Right ventricle myocardium inferior (tissue), 1 donor: ENCODE measurements at regions not wholly inside any gene's neighbourhood (a gene's known extent, or its start where the extent isn't known, plus 50 kb on each side); places are given as distances from the start of the nearest gene placed in this dataset.
"Not testable (repeated sequence)": the region's sequence is repeated elsewhere in the genome, so short reads cannot be mapped to it uniquely, and the experiment has no call there.

ENCODE experiments used
- ATAC-seq: fragments of 200-7000 bp; cut with Tn5 transposase; one replicate; pipeline ENCODE4 v1.9.1; 2020; ENCODE audit warnings: mild to moderate bottlenecking, moderate library complexity
- DNase-seq: peaks from one replicate; pipeline ENCODE4 v3.0.0; 2021; ENCODE audit errors: missing footprints
- intact Hi-C: fragments of 100-400 bp; cut with DNase I; formaldehyde crosslinking; loops from one replicate; pipeline ENCODE4 v1.11.0; 2022
- donor health status: DM: no; HTN: yes; CAD: no; lungs with severe emphysema.

GRCh38 chr15:38758043-38758442, 193.4 kb upstream of the RASGRP1 start:
- intact Hi-C loops, result no loop called here
- ATAC-seq, result no peak
- DNase-seq, result no peak

GRCh38 chr15:38761681-38762080, 197.1 kb upstream of the RASGRP1 start:
- intact Hi-C loops, result no loop called here
- ATAC-seq, result no peak
- no peak for DNase-seq

- intact Hi-C loops, result no loop called here
- DNase-seq (no peak), ATAC-seq (no peak)
These were observed 204.4 kb upstream of the RASGRP1 start for GRCh38 chr15:38768970-38769369.

GRCh38 chr15:38769492-38769891, 204.9 kb upstream of the RASGRP1 start:
- DNase-seq (no peak), ATAC-seq (no peak)
- intact Hi-C loops, result no loop called here

GRCh38 chr15:38774076-38774475, 209.5 kb upstream of the RASGRP1 start:
- DNase-seq, ATAC-seq, intact Hi-C loops: not testable (repeated sequence)

GRCh38 chr15:38781196-38781595, 216.6 kb upstream of the RASGRP1 start:
- intact Hi-C loops, result no loop called here

GRCh38 chr15:38782156-38782555, 217.5 kb upstream of the RASGRP1 start:
- DNase-seq (no peak), ATAC-seq (no peak)
- intact Hi-C loops, result no loop called here

More at GRCh38 chr15:38781196-38781595, 216.6 kb upstream of the RASGRP1 start:
- no peak for ATAC-seq
- no peak for DNase-seq

- DNase-seq (no peak), ATAC-seq (no peak)
- intact Hi-C loops, result no loop called here
These were observed 224.3 kb upstream of the RASGRP1 start for GRCh38 chr15:38788918-38789317.

- no peak for ATAC-seq
- no peak for DNase-seq
- intact Hi-C loops, result no loop called here
These were observed 225.0 kb upstream of the RASGRP1 start for GRCh38 chr15:38789566-38789965.

- ATAC-seq (no peak), DNase-seq (no peak)
- intact Hi-C loops, result no loop called here
These were observed 228.7 kb upstream of the RASGRP1 start for GRCh38 chr15:38793206-38793810.

- DNase-seq, result no peak
- intact Hi-C loops, result no loop called here
- no peak for ATAC-seq
These were observed 231.0 kb upstream of the RASGRP1 start for GRCh38 chr15:38795471-38796245.

GRCh38 chr15:38796589-38796988, 232.0 kb upstream of the RASGRP1 start:
- DNase-seq (no peak), ATAC-seq (no peak)
- intact Hi-C loops, result no loop called here

- DNase-seq, intact Hi-C loops, ATAC-seq: not testable (repeated sequence)
These were observed 232.9 kb upstream of the RASGRP1 start for GRCh38 chr15:38797506-38797905.

- ATAC-seq, DNase-seq, intact Hi-C loops: not testable (repeated sequence)
These were observed 234.6 kb upstream of the RASGRP1 start for GRCh38 chr15:38799202-38799601.

- DNase-seq (no peak), ATAC-seq (no peak)
- intact Hi-C loops, result loop anchor here (10.0 kb wide), 2 partner anchors 215 to 345 kb away; no protein-coding TSS in a partner anchor
These were observed 245.0 kb upstream of the RASGRP1 start for GRCh38 chr15:38809621-38810020.

GRCh38 chr15:38810686-38811085, 246.1 kb upstream of the RASGRP1 start:
- ATAC-seq (no peak), DNase-seq (no peak)

GRCh38 chr15:38814254-38814653, 249.6 kb upstream of the RASGRP1 start:
- not testable (repeated sequence) for ATAC-seq, DNase-seq
- intact Hi-C loops, result loop anchor here (10.0 kb wide), 2 partner anchors 211 to 341 kb away; no protein-coding TSS in a partner anchor

More at GRCh38 chr15:38810686-38811085, 246.1 kb upstream of the RASGRP1 start:
- intact Hi-C loops, result loop anchor here (10.0 kb wide), 2 partner anchors 214 to 344 kb away; no protein-coding TSS in a partner anchor

GRCh38 chr15:38814891-38815290, 250.3 kb upstream of the RASGRP1 start:
- DNase-seq (no peak), ATAC-seq (no peak)
- intact Hi-C loops, result loop anchor here (5.0 to 10.0 kb wide), 4 partner anchors 177 to 767 kb away; partner anchors contain the start of gene THBS1

- ATAC-seq (peak; percentile 94), DNase-seq (peak; percentile 91)
- intact Hi-C loops, result loop anchor here (5.0 to 10.0 kb wide), 4 partner anchors 175 to 765 kb away; partner anchors contain the start of gene THBS1
These were observed 253.0 kb upstream of the RASGRP1 start for GRCh38 chr15:38817427-38818156.
